Endothelial cell of umbilical vein (primary cell): ENCODE measurements at regions not wholly inside any gene's neighbourhood (a gene's known extent, or its start where the extent isn't known, plus 50 kb on each side); places are given as distances from the start of the nearest gene placed in this dataset.

Experiments
- CTCF ChIP-seq, 2 donors: IDR thresholded peaks; 1 replicate in 1 of 2; 2 replicates in 1 of 2; pipeline ENCODE4 v1.5.1; 2011; ENCODE audit warnings: low read length in 2 of 2, mild to moderate bottlenecking in 2 of 2, moderate library complexity in 2 of 2, control low read depth in 1 of 2, inconsistent platforms in 1 of 2, low read depth in 1 of 2; ENCODE audit not compliant: insufficient read depth in 1 of 2; ENCODE audit errors: extremely low read depth in 1 of 2
- EZH2 ChIP-seq: IDR thresholded peaks from 2 replicates; pipeline ENCODE4 v1.6.1; 2012; ENCODE audit warnings: borderline replicate concordance, low read depth, mild to moderate bottlenecking, moderate library complexity, low read length, inconsistent platforms; ENCODE audit not compliant: severe bottlenecking
- FOS ChIP-seq: IDR thresholded peaks from 2 replicates; pipeline ENCODE4 v1.6.1; 2011; ENCODE audit warnings: mild to moderate bottlenecking, low read length, moderate library complexity, borderline replicate concordance; ENCODE audit not compliant: insufficient read depth
- GATA2 ChIP-seq: IDR thresholded peaks from 2 replicates; pipeline ENCODE4 v1.7.0; 2011; ENCODE audit warnings: low read depth, mild to moderate bottlenecking, moderate library complexity, mixed read lengths, low read length; ENCODE audit not compliant: insufficient read length, insufficient read depth
- JUN ChIP-seq: IDR thresholded peaks from 2 replicates; pipeline ENCODE4 v1.6.1; 2011; ENCODE audit warnings: borderline replicate concordance, low read depth; ENCODE audit not compliant: insufficient read length, insufficient read depth
- MAX ChIP-seq: IDR thresholded peaks from 2 replicates; pipeline ENCODE4 v1.6.1; 2011; ENCODE audit not compliant: insufficient read depth, insufficient read length
- MYC ChIP-seq: IDR thresholded peaks from one replicate; pipeline ENCODE4 v1.6.1; 2011; ENCODE audit warnings: mild to moderate bottlenecking, low read depth, low read length
- POLR2A ChIP-seq: IDR thresholded peaks from 2 replicates; pipeline ENCODE4 v1.6.1; 2012; ENCODE audit warnings: low read depth, mild to moderate bottlenecking, control low read depth, low read length
- POLR2AphosphoS5 ChIP-seq: IDR thresholded peaks from 2 replicates; pipeline ENCODE4 v1.6.1; 2012; ENCODE audit warnings: low read depth, mild to moderate bottlenecking, control low read depth, low read length, moderate library complexity; ENCODE audit not compliant: insufficient read depth

GRCh38 chr5:58294598-58295305, 165.1 kb downstream of the PLK2 start:
- TF ChIP-seq POLR2A (no peak), CTCF (IDR thresholded peaks at IDR 0.05; ENCODE audit: extremely low read depth in 1 of 2, insufficient read depth in 1 of 2, low read depth in 1 of 2, low read length in 2 of 2) (no peak), POLR2AphosphoS5 (no peak), GATA2 (no peak), JUN (peak; percentile 43), EZH2 (no peak), MAX (no peak), FOS (peak; percentile 24), MYC (no peak)
